ENCODE measurements at regions not wholly inside any gene's neighbourhood (a gene's known extent, or its start where the extent isn't known, plus 50 kb on each side); places are given as distances from the start of the nearest gene placed in this dataset.
"Not testable (repeated sequence)": the region's sequence is repeated elsewhere in the genome, so short reads cannot be mapped to it uniquely, and the experiment has no call there.

DNA sequence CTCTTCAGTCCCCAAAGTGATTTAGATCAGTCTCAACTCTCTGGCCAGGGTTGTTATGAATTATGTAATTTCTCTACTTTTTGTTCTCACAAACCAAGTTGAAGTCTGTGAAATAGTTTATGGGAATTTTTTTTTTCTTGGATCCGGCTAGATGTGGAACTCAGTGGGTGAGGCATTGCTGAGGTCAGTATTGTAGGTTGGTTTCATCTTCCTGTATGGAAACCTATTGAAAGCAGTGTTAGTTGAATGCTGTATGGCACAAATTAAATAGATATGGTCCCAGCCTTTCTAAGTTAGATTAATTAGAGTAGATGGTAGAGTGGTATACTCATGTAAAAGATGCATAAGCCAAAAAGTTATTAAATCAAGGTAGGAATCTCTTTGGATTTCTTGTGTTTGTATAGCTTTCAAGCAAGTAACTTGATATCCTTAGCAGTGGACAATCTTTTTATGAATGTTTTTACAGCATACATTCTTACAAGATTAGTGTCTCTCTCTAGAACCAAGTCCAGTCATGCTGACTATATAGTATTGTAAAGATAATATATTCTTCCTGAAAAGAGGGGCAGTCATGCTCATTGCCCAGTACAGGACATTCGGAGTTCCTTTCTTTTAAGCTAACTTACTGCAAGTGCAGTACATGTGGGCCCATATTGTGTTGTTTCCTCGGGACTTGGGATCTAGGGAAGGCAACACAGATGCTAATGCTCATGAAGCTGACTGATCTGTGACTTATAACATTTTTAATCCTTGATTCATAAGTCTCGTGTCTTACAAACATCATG is 2541.1 kb downstream of the PCDH9 start:
- Histone ChIP-seq H3K9me3 (ENCODE audit: severe bottlenecking) (no peaks in the 10 kb centered on the region), H3K27me3 (ENCODE audit: insufficient read depth, low read depth, severe bottlenecking) (no peaks in the 10 kb centered on the region), H3K4me3 (ENCODE audit: low read depth, low read length) (no peak overlapping the region), H3K27ac (no peak overlapping the region), H3K36me3 (no peaks in the 10 kb centered on the region)
- DNase-seq = no peak
- TF ChIP-seq, protein P1, sequence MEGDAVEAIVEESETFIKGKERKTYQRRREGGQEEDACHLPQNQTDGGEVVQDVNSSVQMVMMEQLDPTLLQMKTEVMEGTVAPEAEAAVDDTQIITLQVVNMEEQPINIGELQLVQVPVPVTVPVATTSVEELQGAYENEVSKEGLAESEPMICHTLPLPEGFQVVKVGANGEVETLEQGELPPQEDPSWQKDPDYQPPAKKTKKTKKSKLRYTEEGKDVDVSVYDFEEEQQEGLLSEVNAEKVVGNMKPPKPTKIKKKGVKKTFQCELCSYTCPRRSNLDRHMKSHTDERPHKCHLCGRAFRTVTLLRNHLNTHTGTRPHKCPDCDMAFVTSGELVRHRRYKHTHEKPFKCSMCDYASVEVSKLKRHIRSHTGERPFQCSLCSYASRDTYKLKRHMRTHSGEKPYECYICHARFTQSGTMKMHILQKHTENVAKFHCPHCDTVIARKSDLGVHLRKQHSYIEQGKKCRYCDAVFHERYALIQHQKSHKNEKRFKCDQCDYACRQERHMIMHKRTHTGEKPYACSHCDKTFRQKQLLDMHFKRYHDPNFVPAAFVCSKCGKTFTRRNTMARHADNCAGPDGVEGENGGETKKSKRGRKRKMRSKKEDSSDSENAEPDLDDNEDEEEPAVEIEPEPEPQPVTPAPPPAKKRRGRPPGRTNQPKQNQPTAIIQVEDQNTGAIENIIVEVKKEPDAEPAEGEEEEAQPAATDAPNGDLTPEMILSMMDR (IDR thresholded peaks at IDR 0.05; ENCODE audit: low read depth, low read length) = no peak

GRCh38 chr13:64686536-64686935 is 2543.6 kb downstream of the PCDH9 start:
- not testable (repeated sequence) for H3K27me3 ChIP-seq (ENCODE audit: insufficient read depth, low read depth, severe bottlenecking); H3K27ac ChIP-seq; H3K9me3 ChIP-seq (ENCODE audit: severe bottlenecking); H3K4me3 ChIP-seq (ENCODE audit: low read depth, low read length); DNase-seq; H3K36me3 ChIP-seq

GRCh38 chr13:64684685-64685431 is 2545.3 kb downstream of the PCDH9 start:
- Histone ChIP-seq H3K9me3 (ENCODE audit: severe bottlenecking) (no peaks in the 10 kb centered on the region), H3K27me3 (ENCODE audit: insufficient read depth, low read depth, severe bottlenecking) (no peaks in the 10 kb centered on the region), H3K27ac (no peak overlapping the region), H3K4me3 (ENCODE audit: low read depth, low read length) (no peak overlapping the region), H3K36me3 (no peaks in the 10 kb centered on the region)
- TF ChIP-seq, protein P1 (IDR thresholded peaks at IDR 0.05; ENCODE audit: low read depth, low read length) = no peak
- DNase-seq = no peak

DNA sequence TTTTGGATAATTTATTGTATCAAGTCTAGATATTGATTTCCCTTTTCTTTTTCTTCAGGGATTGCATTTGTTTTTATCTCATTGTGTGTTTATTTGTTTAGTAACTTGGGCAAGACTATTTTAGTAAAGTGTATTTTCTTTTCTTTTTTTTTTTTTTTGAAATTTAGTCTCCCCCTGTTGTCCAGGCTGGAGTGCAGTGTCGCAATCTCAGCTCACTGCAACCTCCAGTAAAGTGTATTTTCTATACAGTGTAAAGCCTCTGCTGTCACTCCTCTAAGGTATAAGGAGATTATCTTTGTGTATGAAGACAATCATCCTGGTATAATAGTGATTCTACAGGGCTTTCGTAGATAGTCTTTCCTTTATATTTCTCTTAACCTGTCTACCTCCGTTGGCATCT is 2546.0 kb downstream of the PCDH9 start:
- DNase-seq = no peak

GRCh38 chr13:64680739-64681138 is 2549.4 kb downstream of the PCDH9 start:
- Histone ChIP-seq H3K27me3 (ENCODE audit: insufficient read depth, low read depth, severe bottlenecking) (no peaks in the 10 kb centered on the region), H3K27ac (no peak overlapping the region), H3K36me3 (no peaks in the 10 kb centered on the region), H3K9me3 (ENCODE audit: severe bottlenecking) (no peaks in the 10 kb centered on the region), H3K4me3 (ENCODE audit: low read depth, low read length) (no peak overlapping the region)
- TF ChIP-seq, protein P1 (IDR thresholded peaks at IDR 0.05; ENCODE audit: low read depth, low read length) = no peak
- no peak for DNase-seq

More for the DNA sequence above, 2546.0 kb downstream of the PCDH9 start:
- TF ChIP-seq, protein P1 (IDR thresholded peaks at IDR 0.05; ENCODE audit: low read depth, low read length) = no peak
- H3K4me3 ChIP-seq (ENCODE audit: low read depth, low read length) = no peak overlapping the region
- no peaks in the 10 kb centered on the region for H3K9me3 ChIP-seq (ENCODE audit: severe bottlenecking)
- no peaks in the 10 kb centered on the region for H3K27me3 ChIP-seq (ENCODE audit: insufficient read depth, low read depth, severe bottlenecking)
- no peak overlapping the region for H3K27ac ChIP-seq
- no peaks in the 10 kb centered on the region for H3K36me3 ChIP-seq

- Histone ChIP-seq H3K9me3 (ENCODE audit: severe bottlenecking) (no peaks in the 10 kb centered on the region), H3K36me3 (no peaks in the 10 kb centered on the region), H3K27ac (no peak overlapping the region), H3K4me3 (ENCODE audit: low read depth, low read length) (no peak overlapping the region), H3K27me3 (ENCODE audit: insufficient read depth, low read depth, severe bottlenecking) (no peaks in the 10 kb centered on the region)
- DNase-seq = no peak
- TF ChIP-seq, protein P1 (IDR thresholded peaks at IDR 0.05; ENCODE audit: low read depth, low read length) = no peak
These were observed 2554.8 kb downstream of the PCDH9 start for GRCh38 chr13:64675255-64675892.
